ENCODE measurements at regions not wholly inside any gene's neighbourhood (a gene's known extent, or its start where the extent isn't known, plus 50 kb on each side); places are given as distances from the start of the nearest gene placed in this dataset.
"Not testable (repeated sequence)": the region's sequence is repeated elsewhere in the genome, so short reads cannot be mapped to it uniquely, and the experiment has no call there.

DNA sequence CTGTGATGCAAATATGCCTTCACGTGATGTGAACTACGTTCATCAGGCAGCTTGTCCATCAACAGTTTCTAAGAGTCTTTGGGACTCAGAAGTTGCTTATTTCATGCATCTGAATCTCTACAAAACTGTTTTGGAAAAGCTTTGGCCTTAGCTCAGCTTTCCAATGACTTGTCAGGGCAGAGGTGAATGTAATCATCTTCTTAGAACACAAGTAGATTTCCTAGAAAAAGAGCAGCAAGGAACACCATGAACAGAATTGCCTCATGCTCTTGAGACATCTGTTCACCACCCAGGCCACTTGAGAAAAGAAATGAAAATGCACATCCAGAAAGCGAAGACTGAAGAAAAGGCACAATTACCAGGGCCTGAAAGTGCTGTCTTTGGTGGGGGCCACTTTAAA, 105.8 kb upstream of the PDHA1 start (continued):
- TF ChIP-seq, protein P1, sequence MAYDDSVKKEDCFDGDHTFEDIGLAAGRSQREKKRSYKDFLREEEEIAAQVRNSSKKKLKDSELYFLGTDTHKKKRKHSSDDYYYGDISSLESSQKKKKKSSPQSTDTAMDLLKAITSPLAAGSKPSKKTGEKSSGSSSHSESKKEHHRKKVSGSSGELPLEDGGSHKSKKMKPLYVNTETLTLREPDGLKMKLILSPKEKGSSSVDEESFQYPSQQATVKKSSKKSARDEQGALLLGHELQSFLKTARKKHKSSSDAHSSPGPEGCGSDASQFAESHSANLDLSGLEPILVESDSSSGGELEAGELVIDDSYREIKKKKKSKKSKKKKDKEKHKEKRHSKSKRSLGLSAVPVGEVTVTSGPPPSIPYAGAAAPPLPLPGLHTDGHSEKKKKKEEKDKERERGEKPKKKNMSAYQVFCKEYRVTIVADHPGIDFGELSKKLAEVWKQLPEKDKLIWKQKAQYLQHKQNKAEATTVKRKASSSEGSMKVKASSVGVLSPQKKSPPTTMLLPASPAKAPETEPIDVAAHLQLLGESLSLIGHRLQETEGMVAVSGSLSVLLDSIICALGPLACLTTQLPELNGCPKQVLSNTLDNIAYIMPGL (CRISPR knock-in tag; IDR thresholded peaks at IDR 0.05): no peak
- TF ChIP-seq, protein P2, sequence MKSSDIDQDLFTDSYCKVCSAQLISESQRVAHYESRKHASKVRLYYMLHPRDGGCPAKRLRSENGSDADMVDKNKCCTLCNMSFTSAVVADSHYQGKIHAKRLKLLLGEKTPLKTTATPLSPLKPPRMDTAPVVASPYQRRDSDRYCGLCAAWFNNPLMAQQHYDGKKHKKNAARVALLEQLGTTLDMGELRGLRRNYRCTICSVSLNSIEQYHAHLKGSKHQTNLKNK (CRISPR knock-in tag; IDR thresholded peaks at IDR 0.05): no peak
- TF ChIP-seq SP1 (CRISPR knock-in tag; conservative IDR thresholded peaks at IDR 0.05): no peak

DNA sequence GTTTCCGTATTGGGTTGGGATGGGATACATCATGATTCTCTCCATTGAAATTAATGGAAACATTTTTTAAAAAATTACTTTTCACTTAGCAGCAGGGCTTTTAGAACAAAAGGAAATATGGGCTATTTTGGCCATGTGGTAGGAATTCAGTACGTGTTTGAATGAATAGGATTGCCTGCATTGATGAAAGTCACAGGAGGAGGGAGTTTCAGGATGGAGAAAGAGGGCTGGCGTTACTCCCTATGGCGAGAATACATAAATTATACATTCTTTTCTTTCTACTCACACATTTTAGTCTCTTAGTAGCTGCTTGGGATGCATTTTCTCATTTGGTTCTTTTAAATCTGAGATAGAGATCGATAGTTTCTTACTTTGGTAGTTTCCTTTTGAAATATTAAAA, 100.3 kb upstream of the PDHA1 start:
- POLR2A ChIA-PET: no interaction called here
- ATAC-seq (no peak), DNase-seq (ENCODE audit: low spot score) (no peak)
- peaks cover 10% of the 10 kb centered on the region for H3K4me1 Mint-ChIP-seq
- TF ChIP-seq, protein P1 (CRISPR knock-in tag; IDR thresholded peaks at IDR 0.05): no peak
- TF ChIP-seq ZNF317 (CRISPR knock-in tag; IDR thresholded peaks at IDR 0.05; ENCODE audit: borderline replicate concordance, low read depth) (no peak), GTF2I (CRISPR knock-in tag; conservative IDR thresholded peaks at IDR 0.05) (no peak), NFYB (CRISPR knock-in tag; conservative IDR thresholded peaks at IDR 0.05; ENCODE audit: low read depth) (no peak), OVOL2 (CRISPR knock-in tag; IDR thresholded peaks at IDR 0.05; ENCODE audit: borderline replicate concordance) (no peak), ZNF423 (CRISPR knock-in tag; IDR thresholded peaks at IDR 0.05) (no peak), IRF2 (CRISPR knock-in tag; IDR thresholded peaks at IDR 0.05; ENCODE audit: borderline replicate concordance, low read depth) (no peak), FOXP1 (CRISPR knock-in tag; IDR thresholded peaks at IDR 0.05; ENCODE audit: borderline replicate concordance) (no peak), NR3C1 (CRISPR knock-in tag; conservative IDR thresholded peaks at IDR 0.05; ENCODE audit: low read depth) (no peak), KAT7 (CRISPR knock-in tag; IDR thresholded peaks at IDR 0.05; ENCODE audit: borderline replicate concordance) (no peak), NFE2L1 (CRISPR knock-in tag; IDR thresholded peaks at IDR 0.05) (no peak), CREB1 (CRISPR knock-in tag; IDR thresholded peaks at IDR 0.05) (no peak)
- TF ChIP-seq, protein P3, sequence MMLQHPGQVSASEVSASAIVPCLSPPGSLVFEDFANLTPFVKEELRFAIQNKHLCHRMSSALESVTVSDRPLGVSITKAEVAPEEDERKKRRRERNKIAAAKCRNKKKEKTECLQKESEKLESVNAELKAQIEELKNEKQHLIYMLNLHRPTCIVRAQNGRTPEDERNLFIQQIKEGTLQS (CRISPR knock-in tag; conservative IDR thresholded peaks at IDR 0.05): no peak
- TF ChIP-seq, protein P4, sequence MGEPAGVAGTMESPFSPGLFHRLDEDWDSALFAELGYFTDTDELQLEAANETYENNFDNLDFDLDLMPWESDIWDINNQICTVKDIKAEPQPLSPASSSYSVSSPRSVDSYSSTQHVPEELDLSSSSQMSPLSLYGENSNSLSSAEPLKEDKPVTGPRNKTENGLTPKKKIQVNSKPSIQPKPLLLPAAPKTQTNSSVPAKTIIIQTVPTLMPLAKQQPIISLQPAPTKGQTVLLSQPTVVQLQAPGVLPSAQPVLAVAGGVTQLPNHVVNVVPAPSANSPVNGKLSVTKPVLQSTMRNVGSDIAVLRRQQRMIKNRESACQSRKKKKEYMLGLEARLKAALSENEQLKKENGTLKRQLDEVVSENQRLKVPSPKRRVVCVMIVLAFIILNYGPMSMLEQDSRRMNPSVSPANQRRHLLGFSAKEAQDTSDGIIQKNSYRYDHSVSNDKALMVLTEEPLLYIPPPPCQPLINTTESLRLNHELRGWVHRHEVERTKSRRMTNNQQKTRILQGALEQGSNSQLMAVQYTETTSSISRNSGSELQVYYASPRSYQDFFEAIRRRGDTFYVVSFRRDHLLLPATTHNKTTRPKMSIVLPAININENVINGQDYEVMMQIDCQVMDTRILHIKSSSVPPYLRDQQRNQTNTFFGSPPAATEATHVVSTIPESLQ (CRISPR knock-in tag; IDR thresholded peaks at IDR 0.05): no peak
- TF ChIP-seq, protein P5, sequence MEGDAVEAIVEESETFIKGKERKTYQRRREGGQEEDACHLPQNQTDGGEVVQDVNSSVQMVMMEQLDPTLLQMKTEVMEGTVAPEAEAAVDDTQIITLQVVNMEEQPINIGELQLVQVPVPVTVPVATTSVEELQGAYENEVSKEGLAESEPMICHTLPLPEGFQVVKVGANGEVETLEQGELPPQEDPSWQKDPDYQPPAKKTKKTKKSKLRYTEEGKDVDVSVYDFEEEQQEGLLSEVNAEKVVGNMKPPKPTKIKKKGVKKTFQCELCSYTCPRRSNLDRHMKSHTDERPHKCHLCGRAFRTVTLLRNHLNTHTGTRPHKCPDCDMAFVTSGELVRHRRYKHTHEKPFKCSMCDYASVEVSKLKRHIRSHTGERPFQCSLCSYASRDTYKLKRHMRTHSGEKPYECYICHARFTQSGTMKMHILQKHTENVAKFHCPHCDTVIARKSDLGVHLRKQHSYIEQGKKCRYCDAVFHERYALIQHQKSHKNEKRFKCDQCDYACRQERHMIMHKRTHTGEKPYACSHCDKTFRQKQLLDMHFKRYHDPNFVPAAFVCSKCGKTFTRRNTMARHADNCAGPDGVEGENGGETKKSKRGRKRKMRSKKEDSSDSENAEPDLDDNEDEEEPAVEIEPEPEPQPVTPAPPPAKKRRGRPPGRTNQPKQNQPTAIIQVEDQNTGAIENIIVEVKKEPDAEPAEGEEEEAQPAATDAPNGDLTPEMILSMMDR (IDR thresholded peaks at IDR 0.05): no peak
- TF ChIP-seq, protein P6, sequence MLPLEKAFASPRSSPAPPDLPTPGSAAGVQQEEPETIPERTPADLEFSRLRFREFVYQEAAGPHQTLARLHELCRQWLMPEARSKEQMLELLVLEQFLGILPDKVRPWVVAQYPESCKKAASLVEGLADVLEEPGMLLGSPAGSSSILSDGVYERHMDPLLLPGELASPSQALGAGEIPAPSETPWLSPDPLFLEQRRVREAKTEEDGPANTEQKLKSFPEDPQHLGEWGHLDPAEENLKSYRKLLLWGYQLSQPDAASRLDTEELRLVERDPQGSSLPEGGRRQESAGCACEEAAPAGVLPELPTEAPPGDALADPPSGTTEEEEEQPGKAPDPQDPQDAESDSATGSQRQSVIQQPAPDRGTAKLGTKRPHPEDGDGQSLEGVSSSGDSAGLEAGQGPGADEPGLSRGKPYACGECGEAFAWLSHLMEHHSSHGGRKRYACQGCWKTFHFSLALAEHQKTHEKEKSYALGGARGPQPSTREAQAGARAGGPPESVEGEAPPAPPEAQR (CRISPR knock-in tag; IDR thresholded peaks at IDR 0.05): no peak
- no peak overlapping the region for H3K4me3 Mint-ChIP-seq
- CTCF ChIA-PET: no interaction called here
- H3K27ac Mint-ChIP-seq: no peak overlapping the region
- H3K36me3 Mint-ChIP-seq: peaks cover 34% of the 10 kb centered on the region
- peaks cover 50% of the 10 kb centered on the region for H3K9me3 Mint-ChIP-seq
- no peaks in the 10 kb centered on the region; the same call in 1 of the 2 replicates for H3K27me3 Mint-ChIP-seq (ENCODE audit: low read depth)

DNA sequence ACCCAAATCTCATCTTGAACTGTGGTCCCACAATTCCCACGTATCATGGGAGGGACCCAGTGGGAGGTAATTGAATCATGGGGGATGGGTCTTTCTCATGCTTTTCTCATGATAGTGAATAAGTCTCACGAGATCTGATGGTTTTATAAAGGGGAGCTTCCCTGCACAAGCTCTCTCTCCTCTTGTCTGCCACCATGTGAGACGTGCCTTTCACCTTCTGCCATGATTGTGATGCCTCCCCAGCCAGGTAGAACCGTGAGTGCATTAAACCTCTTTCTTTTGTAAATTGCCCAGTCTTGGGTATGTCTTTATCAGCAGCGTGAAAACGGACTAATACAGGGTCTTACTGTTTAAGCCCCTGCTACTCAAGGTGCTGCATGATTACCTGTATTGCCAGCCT, 98.8 kb upstream of the PDHA1 start:
- H3K27ac Mint-ChIP-seq; H3K4me3 Mint-ChIP-seq; DNase-seq (ENCODE audit: low spot score); H3K4me1 Mint-ChIP-seq; POLR2A ChIA-PET; H3K27me3 Mint-ChIP-seq (ENCODE audit: low read depth); ATAC-seq; CTCF ChIA-PET: not testable (repeated sequence)
- peaks cover 57% of the 10 kb centered on the region for H3K9me3 Mint-ChIP-seq
- H3K36me3 Mint-ChIP-seq: peaks cover 43% of the 10 kb centered on the region
